Stimulated activated CD4-positive, alpha-beta T cell treated with anti-CD3 and anti-CD28 coated beads, Interleukin-4, amount 100 ng/mL, for 24 hours (primary cell): ENCODE measurements at regions not wholly inside any gene's neighbourhood (a gene's known extent, or its start where the extent isn't known, plus 50 kb on each side); places are given as distances from the start of the nearest gene placed in this dataset.
"Not testable (repeated sequence)": the region's sequence is repeated elsewhere in the genome, so short reads cannot be mapped to it uniquely, and the experiment has no call there.

ENCODE experiments used
- DNase-seq: peaks from one replicate; pipeline ENCODE4 v3.0.0-alpha.2; 2020

DNA sequence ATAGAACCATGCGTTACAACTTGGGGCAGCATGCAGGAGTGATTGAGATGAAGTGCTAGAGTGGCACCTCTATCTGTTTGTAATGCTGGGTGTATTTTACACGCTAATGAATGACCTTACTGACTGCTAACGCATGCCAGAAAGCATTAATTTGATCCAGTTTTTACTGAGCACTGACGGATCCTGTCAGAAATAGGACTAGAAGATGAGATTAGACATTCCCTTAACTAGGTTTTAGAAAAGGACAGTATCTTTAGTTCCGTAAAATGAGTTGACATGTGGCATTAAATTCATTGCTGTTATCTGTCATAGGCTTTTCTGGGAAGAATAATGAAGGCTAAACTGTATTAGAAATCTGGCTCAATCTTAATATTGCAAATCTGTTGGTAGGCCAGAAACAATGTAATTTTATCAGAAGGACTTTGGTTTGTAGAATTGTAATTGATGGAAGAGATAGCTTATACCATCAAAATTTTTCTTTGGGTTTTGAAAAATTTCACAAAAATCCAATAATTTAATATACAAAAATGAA, 140.4 kb upstream of the WDFY3 start:
- DNase-seq, result no peak

DNA sequence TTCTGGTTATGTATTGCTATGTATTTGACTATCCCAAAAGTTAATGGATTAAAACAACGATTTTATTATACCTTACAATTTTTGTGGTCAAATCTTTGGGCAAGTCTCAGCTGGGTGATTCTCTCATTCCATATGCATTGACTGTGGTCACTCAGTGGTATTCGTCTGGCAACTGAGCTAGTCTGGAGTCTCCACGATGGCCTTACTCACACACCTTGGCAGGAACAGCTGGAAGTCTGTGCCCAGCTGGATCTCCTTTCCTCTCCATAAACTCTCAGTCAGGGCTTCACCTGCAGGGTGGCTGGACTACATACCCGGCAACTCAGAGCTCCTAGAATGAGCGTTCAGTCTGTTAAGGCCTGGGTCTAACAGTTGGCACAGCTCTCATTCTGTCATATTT, 141.1 kb upstream of the WDFY3 start:
- no peak for DNase-seq

DNA sequence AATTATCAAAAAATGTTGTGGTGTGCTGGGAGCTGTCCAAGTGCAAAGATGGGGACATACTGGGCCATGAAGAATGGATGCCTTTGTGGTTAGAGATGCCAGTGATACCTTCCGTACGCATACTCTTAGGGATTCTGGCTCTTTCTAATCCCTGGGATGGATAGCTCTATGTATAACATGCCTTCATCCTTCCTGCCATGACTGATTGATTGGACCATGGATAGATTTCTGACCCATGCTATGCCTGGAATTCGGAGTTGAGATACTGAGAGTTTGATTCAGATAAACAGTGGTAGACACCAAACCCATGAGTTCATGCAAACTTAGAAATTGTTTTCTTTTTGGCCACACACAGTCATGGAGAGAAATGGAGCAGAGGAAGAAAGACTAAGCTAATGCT, 147.2 kb upstream of the WDFY3 start:
- DNase-seq, result no peak

DNA sequence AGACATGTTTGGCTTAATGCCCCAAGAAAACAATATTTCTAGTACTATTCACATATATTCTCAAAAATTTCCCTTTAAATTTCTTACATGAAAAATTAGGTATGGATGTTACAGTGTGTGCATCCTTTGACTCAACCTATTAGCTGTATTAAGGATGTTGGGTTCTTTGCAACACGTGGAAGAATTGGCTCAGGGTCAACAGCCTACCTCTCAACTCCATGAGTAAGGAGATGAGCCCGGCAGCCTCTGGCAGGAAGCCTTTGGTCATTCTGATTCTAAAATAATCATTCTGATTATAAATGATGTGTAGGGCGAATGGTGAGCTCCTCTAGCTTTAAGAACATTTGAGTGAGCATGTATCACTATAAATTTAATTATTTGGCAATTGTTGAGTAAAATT, 148.0 kb upstream of the WDFY3 start:
- no peak for DNase-seq

DNA sequence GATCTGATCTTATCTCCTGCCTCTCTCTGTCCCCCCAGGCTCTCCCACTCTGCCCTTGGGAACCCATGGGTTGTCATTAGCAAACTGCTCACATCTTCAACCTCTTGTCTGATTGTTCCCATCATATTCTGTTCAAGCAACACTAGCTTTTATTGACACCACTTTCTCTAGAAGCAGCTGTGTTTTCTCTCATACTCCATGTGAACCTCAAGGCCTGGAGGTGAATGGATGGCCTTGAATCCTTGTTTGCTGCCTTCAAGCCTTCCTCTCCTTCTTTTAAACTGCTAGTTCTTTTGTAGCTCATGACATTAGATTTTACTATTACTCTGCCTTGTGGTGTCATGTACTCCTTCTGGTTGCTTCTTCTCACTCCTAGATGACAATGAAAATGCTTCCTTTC, 149.5 kb upstream of the WDFY3 start:
- DNase-seq, result no peak

DNA sequence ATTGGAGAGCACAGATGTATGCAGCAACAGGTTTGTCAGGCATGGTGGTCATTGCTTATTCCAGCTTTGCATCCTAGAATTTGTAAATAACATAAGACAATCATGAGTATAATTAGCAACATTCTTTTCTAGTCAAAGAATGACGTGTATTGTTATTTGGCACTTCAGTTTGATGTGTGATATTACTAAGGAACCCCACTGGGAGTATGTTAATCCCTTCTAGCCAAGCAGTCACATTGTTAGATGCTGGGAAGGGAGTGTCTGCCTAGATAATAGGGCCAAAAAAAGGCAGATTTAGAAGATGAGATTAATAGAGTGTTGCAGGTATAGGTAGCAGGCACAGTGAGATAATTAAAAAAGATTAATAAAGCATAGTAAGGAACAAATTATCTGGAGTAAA, 159.2 kb upstream of the WDFY3 start:
- DNase-seq, result no peak

DNA sequence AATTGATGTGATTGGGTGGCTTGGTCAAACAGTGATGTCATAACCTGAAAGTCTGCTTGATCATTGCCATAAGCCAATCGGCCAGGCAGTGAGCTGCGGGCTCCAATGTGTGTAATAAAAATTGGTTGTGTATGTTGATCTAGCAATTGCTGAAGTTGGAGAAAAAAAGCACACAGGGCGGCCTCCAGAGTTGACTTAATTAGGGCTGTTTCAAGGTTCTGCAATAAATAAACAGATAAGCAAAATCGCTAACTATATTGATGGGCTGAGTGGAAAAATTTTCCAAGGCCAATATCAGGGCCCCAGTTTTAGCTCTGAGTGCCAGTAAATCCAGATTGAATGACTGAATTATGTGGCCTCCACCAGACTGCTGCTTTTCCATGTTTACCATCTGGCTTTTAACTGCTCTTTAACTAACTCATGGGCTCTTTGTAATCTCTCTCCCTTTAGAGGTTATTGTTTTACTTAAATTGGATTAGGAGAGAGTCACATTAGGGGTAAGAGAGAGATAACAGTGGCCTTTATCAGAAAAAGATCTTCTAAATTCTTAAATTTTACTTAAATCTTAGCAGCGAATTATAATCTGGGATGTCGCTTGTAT, 160.6 kb upstream of the WDFY3 start:
- DNase-seq, result no peak

DNA sequence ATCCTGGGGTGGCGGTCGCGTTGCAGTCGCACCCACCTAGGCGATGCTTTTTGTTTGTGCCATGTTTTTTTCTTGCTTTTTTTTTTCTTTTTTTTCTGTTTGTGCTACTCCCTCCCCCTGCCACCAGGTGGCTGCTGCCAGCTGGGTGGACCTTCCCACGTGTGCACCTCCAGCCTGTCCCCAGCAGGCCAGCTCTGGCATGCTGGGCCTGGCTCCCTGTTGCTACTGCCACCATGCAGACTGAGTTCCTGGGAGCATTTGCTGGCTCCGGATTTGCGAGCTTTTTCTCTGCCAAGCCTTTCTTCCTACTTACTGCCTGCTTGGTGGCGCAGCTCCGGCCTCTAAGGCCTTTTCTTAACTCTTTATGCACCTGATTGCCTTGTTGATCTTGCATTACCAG, 161.2 kb upstream of the WDFY3 start:
- no peak for DNase-seq

- no peak for DNase-seq
Measured at GRCh38 chr4:85128246-85129204, 162.0 kb upstream of the WDFY3 start.

- not testable (repeated sequence) for DNase-seq
Measured at GRCh38 chr4:85129354-85130125, 163.1 kb upstream of the WDFY3 start.

DNA sequence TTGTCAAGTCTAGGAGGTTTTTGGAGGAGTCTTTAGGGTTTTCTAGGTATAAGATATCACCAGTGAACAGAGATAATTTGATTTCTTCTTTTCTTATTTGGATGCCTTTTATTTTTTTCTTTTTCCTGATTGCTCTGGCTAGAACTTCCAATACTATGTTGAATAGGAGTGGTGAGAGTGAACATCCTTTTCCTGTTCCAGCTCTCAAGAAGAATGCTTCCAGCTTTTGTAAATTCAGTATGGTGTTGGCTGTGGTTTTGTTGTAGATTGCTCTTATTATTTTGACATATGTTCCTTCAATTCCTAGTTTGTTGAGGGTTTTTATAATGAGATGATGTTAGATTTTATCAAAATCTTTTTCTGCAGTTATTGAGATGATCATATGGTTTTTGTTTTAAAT, 165.6 kb upstream of the WDFY3 start:
- DNase-seq, result no peak

- no peak for DNase-seq
Measured at GRCh38 chr4:85132570-85132969, 166.1 kb upstream of the WDFY3 start.

DNA sequence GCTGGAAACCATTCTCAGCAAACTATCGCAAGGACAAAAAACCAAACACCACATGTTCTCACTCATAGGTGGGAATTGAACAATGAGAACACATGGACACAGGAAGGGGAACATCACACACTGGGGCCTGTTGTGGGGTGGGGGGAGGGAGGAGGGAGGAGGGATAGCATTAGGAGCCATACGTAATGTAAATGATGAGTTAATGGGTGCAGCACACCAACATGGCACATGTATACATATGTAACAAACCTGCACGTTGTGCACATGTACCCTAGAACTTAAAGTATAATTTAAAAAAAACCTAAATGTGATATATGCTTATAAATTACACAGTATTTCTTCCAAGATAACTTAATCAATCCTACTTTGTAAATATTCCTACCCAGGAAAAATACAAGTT, 173.3 kb upstream of the WDFY3 start:
- DNase-seq, result not testable (repeated sequence)

DNA sequence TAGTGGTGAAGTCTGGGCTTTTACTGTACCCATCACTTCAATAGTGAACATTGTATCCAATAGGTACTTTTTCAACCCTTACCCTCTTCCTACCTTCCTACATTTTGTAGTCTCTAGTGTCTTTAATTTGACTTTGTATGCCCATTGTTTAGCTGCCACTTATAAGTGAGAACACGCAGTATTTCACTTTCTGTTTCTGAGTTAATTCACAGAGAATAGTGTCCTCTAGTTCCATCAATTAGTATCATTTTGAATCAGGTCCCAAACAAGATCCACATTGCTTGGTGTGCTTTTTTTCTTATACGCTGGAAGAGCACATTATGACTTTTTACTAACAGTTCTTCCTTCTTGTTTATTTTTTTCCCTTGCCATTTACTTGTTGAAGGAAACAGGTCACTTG, 176.0 kb upstream of the WDFY3 start:
- no peak for DNase-seq

- DNase-seq, result no peak
Measured at GRCh38 chr4:85147481-85148076, 181.1 kb upstream of the WDFY3 start.

DNA sequence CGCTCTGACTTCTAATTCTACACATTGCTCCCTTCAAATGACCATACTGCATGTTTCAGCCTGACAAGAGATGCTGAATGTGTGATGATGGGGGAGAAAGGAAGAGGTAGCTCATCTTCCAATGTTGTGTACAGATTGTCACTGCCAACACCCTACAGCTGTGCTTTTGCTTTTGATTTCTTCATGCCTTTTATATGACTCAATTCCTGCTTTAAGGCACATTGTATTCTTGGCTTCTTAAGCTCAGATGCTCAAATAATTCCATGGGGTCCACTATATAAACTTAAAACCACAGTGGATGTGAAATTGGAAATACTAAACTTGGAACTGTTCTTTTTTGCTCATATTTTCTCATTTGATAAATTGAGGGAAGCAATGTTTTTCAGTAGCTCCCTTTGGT, 183.2 kb upstream of the WDFY3 start:
- DNase-seq, result no peak

GRCh38 chr4:85151371-85151770, 184.9 kb upstream of the WDFY3 start:
- no peak for DNase-seq

- DNase-seq, result no peak
Measured at GRCh38 chr4:85151786-85152185, 185.3 kb upstream of the WDFY3 start.

GRCh38 chr4:85152480-85152879, 186.0 kb upstream of the WDFY3 start:
- DNase-seq, result no peak

DNA sequence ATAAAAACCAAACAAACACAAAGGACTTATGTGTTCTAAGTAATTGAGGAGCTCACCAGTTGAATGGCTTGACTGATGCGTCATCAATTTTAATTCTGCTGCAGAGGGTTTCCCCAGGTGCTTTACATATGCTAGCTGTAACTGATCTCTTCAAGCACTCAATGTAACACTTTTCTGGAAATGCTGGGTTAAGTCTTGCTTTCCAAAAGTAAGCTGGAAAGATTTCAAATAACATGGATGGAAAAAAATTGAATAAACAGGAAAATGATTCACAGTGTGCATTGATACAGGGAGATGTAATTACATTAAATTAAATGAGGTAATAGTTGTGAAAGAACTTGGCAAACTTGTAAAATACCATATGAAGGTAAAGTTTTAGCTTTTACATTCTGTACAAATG, 186.7 kb upstream of the WDFY3 start:
- no peak for DNase-seq

- no peak for DNase-seq
Measured at GRCh38 chr4:85154591-85154990, 188.1 kb upstream of the WDFY3 start.

- no peak for DNase-seq
Measured at GRCh38 chr4:85165808-85166207, 199.3 kb upstream of the WDFY3 start.

GRCh38 chr4:85166318-85166717, 199.8 kb upstream of the WDFY3 start:
- DNase-seq, result no peak
